COLO668 (cell line): ENCODE measurements at regions not wholly inside any gene's neighbourhood (a gene's known extent, or its start where the extent isn't known, plus 50 kb on each side); places are given as distances from the start of the nearest gene placed in this dataset.
"Not testable (repeated sequence)": the region's sequence is repeated elsewhere in the genome, so short reads cannot be mapped to it uniquely, and the experiment has no call there.

Source experiments
- DNase-seq: peaks from one replicate; lab custom pipeline; 2025; ENCODE audit not compliant: unreplicated experiment; lab: John Stamatoyannopoulos, UW

GRCh38 chr5:10018201-10019069 is 231.3 kb downstream of the ATPSCKMT start:
- DNase-seq, result no peak

- DNase-seq, result no peak
These were observed 231.9 kb downstream of the ATPSCKMT start for GRCh38 chr5:10017786-10018185.

- DNase-seq, result not testable (repeated sequence)
These were observed 233.1 kb downstream of the ATPSCKMT start for GRCh38 chr5:10016559-10016958.

- not testable (repeated sequence) for DNase-seq
These were observed 234.0 kb downstream of the ATPSCKMT start for GRCh38 chr5:10015681-10016080.

- no peak for DNase-seq
These were observed 239.9 kb downstream of the ATPSCKMT start for GRCh38 chr5:10009802-10010201.

GRCh38 chr5:9987101-9987500 is 262.6 kb downstream of the ATPSCKMT start:
- DNase-seq, result no peak

- no peak for DNase-seq
These were observed 272.6 kb downstream of the ATPSCKMT start for GRCh38 chr5:9977070-9977469.

GRCh38 chr5:9976621-9977020 is 273.1 kb downstream of the ATPSCKMT start:
- no peak for DNase-seq

- no peak for DNase-seq
These were observed 277.6 kb downstream of the ATPSCKMT start for GRCh38 chr5:9972059-9972458.

GRCh38 chr5:9971301-9971700 is 278.4 kb downstream of the ATPSCKMT start:
- DNase-seq, result no peak

- DNase-seq, result no peak
These were observed 290.8 kb downstream of the ATPSCKMT start for GRCh38 chr5:9958914-9959313.

- no peak for DNase-seq
These were observed 292.5 kb downstream of the ATPSCKMT start for GRCh38 chr5:9957214-9957613.

GRCh38 chr5:9956725-9957124 is 293.0 kb downstream of the ATPSCKMT start:
- no peak for DNase-seq

- DNase-seq, result no peak
These were observed 294.1 kb downstream of the ATPSCKMT start for GRCh38 chr5:9955586-9955985.

GRCh38 chr5:9954869-9955268 is 294.8 kb downstream of the ATPSCKMT start:
- no peak for DNase-seq

GRCh38 chr5:9953691-9954090 is 296.0 kb downstream of the ATPSCKMT start:
- no peak for DNase-seq

- no peak for DNase-seq
These were observed 297.7 kb downstream of the ATPSCKMT start for GRCh38 chr5:9951865-9952516.

- no peak for DNase-seq
These were observed 301.7 kb downstream of the ATPSCKMT start for GRCh38 chr5:9947944-9948343.

- DNase-seq, result no peak
These were observed 302.4 kb downstream of the ATPSCKMT start for GRCh38 chr5:9947225-9947714.

GRCh38 chr5:9932770-9933169 is 302.6 kb upstream of the TAS2R1 start:
- DNase-seq, result no peak

- DNase-seq, result no peak
These were observed 300.0 kb upstream of the TAS2R1 start for GRCh38 chr5:9930156-9930555.

GRCh38 chr5:9928326-9928725 is 298.2 kb upstream of the TAS2R1 start:
- no peak for DNase-seq
